Aorta (tissue), 5 donors: ENCODE measurements at regions not wholly inside any gene's neighbourhood (a gene's known extent, or its start where the extent isn't known, plus 50 kb on each side); places are given as distances from the start of the nearest gene placed in this dataset.
A peak's percentile ranks its signal among the peaks of the same experiment; 100 is the strongest.
"Not testable (repeated sequence)": the region's sequence is repeated elsewhere in the genome, so short reads cannot be mapped to it uniquely, and the experiment has no call there.

Experiments
- ATAC-seq: fragments of 200-7000 bp; cut with Tn5 transposase; one replicate; pipeline ENCODE4 v1.9.1; 2022; ENCODE audit warnings: moderate library complexity; ENCODE audit not compliant: low FRiP score
- DNase-seq, 2 donors: peaks; one replicate each; pipeline ENCODE4 v3.0.0-alpha.2; 2020
- H3K27ac ChIP-seq, 2 donors: one replicate each; pipeline ENCODE4 v1.5.1; 2013; ENCODE audit warnings: low read length in 2 of 2, mild to moderate bottlenecking in 2 of 2, moderate library complexity in 2 of 2, control low read depth in 1 of 2, inconsistent platforms in 1 of 2, low read depth in 1 of 2
- H3K27me3 ChIP-seq, 2 donors: one replicate each; pipeline ENCODE4 v1.6.1; 2013; ENCODE audit warnings: control low read depth in 1 of 2, low read length in 1 of 2, mild to moderate bottlenecking in 1 of 2, moderate library complexity in 1 of 2; ENCODE audit not compliant: insufficient read depth in 2 of 2, control insufficient read depth in 1 of 2
- H3K36me3 ChIP-seq, 2 donors: one replicate each; pipeline ENCODE4 v1.6.1; 2013; ENCODE audit warnings: control low read depth in 1 of 2, low read length in 1 of 2, mild to moderate bottlenecking in 1 of 2; ENCODE audit not compliant: insufficient read depth in 2 of 2, control insufficient read depth in 1 of 2
- H3K4me1 ChIP-seq, 2 donors: one replicate each; pipeline ENCODE4 v1.6.1; 2013; ENCODE audit warnings: low read length in 2 of 2, control low read depth in 1 of 2, mild to moderate bottlenecking in 1 of 2, moderate library complexity in 1 of 2; ENCODE audit not compliant: insufficient read depth in 2 of 2, control insufficient read depth in 1 of 2
- H3K4me3 ChIP-seq, 2 donors: one replicate each; pipeline ENCODE4 v1.5.1; 2013; ENCODE audit warnings: low read length in 2 of 2, control low read depth in 1 of 2, mild to moderate bottlenecking in 1 of 2
- H3K9me3 ChIP-seq: one replicate; pipeline ENCODE4 v1.6.1; 2013; ENCODE audit warnings: mild to moderate bottlenecking, low read length; ENCODE audit not compliant: control insufficient read depth
- WGBS, 2 donors: extraction: QIAGEN DNeasy Blood & Tissue Kit; methylation state at CpG; one replicate each; pipeline ENCODE4 v1.1.7; 2013; 5-methylcytosine and 5-hydroxymethylcytosine counted together
- intact Hi-C, 2 donors: fragments of 100-400 bp; cut with DNase I; formaldehyde crosslinking; loops; one replicate each; pipeline versions ENCODE4 v1.14.2 to v1.15.0; 2022
- donor health status: healthy with polysubstance abuse.
- donor health status: Bipolar disorder and iron deficiency.
- donor health status: DM: no; HTN: no; CAD: no.
- donor health status: DM: no; HTN: no; CAD: no.
- donor health status: DM: yes; HTN: yes; CAD: no.

- H3K4me1 ChIP-seq, H3K36me3 ChIP-seq, H3K9me3 ChIP-seq, ATAC-seq, H3K27me3 ChIP-seq, intact Hi-C loops, H3K27ac ChIP-seq, H3K4me3 ChIP-seq: not testable (repeated sequence)
- DNase-seq: peak in 1 of 2 donors; percentile 68
- WGBS, 2 donors: 91 to 92% methylated on average over 18 of the region's 18 CpGs
These were observed 172.0 kb upstream of the FOXD4L5 start for GRCh38 chr9:65456991-65457390.

- WGBS, 2 donors: 74 to 75% methylated on average over 17 to 18 of the region's 18 CpGs
- not testable (repeated sequence) for ATAC-seq
These were observed 171.0 kb upstream of the FOXD4L5 start for GRCh38 chr9:65455751-65456647.

GRCh38 chr9:65455136-65455535 is 170.1 kb upstream of the FOXD4L5 start:
- DNase-seq: peak in 1 of 2 donors; percentile 53
- H3K27me3 ChIP-seq: not testable (repeated sequence)

More at GRCh38 chr9:65455751-65456647, 171.0 kb upstream of the FOXD4L5 start:
- H3K4me3 ChIP-seq, H3K27ac ChIP-seq, H3K9me3 ChIP-seq, intact Hi-C loops, H3K4me1 ChIP-seq, H3K36me3 ChIP-seq, H3K27me3 ChIP-seq: not testable (repeated sequence)
- peak in 1 of 2 donors; percentile 47 for DNase-seq

GRCh38 chr9:65454666-65455065 is 169.7 kb upstream of the FOXD4L5 start:
- H3K9me3 ChIP-seq, ATAC-seq, DNase-seq, H3K27me3 ChIP-seq, intact Hi-C loops, H3K4me1 ChIP-seq, H3K36me3 ChIP-seq, H3K27ac ChIP-seq, H3K4me3 ChIP-seq: not testable (repeated sequence)
- WGBS, 2 donors: 79% methylated on average over 12 to 13 of the region's 13 CpGs

More at GRCh38 chr9:65455136-65455535, 170.1 kb upstream of the FOXD4L5 start:
- intact Hi-C loops, H3K36me3 ChIP-seq, H3K9me3 ChIP-seq, H3K4me1 ChIP-seq, H3K4me3 ChIP-seq, ATAC-seq, H3K27ac ChIP-seq: not testable (repeated sequence)
- 81 to 84% methylated on average over 13 of the region's 13 CpGs for WGBS, 2 donors

GRCh38 chr9:65454034-65454433 is 169.0 kb upstream of the FOXD4L5 start:
- DNase-seq: peak in 1 of 2 donors; percentile 37
- intact Hi-C loops: not testable (repeated sequence)

GRCh38 chr9:65449886-65450610 is 165.0 kb upstream of the FOXD4L5 start:
- DNase-seq: peak in 1 of 2 donors; percentile 55
- H3K27me3 ChIP-seq, H3K4me1 ChIP-seq, H3K4me3 ChIP-seq, ATAC-seq, H3K27ac ChIP-seq, H3K36me3 ChIP-seq, intact Hi-C loops, H3K9me3 ChIP-seq: not testable (repeated sequence)
- 67 to 70% methylated on average over 12 of the region's 12 CpGs for WGBS, 2 donors

More at GRCh38 chr9:65454034-65454433, 169.0 kb upstream of the FOXD4L5 start:
- ATAC-seq, H3K9me3 ChIP-seq, H3K36me3 ChIP-seq, H3K4me1 ChIP-seq, H3K4me3 ChIP-seq, H3K27ac ChIP-seq, H3K27me3 ChIP-seq: not testable (repeated sequence)
- WGBS, 2 donors: 54 to 60% methylated on average over 2 of the region's 2 CpGs

- ATAC-seq: no peak
- H3K4me3 ChIP-seq: no peak overlapping the region
- H3K4me1 ChIP-seq: no peaks in the 10 kb centered on the region
- intact Hi-C loops: no loop called here
- DNase-seq: peak in 1 of 2 donors; percentile 56
- 71% methylated on average over 5 to 6 of the region's 6 CpGs for WGBS, 2 donors
- peaks cover 1% of the 10 kb centered on the region for H3K9me3 ChIP-seq
- no peaks in the 10 kb centered on the region for H3K27me3 ChIP-seq
- no peak overlapping the region for H3K27ac ChIP-seq
- no peaks in the 10 kb centered on the region for H3K36me3 ChIP-seq
These were observed 164.4 kb upstream of the FOXD4L5 start for GRCh38 chr9:65449423-65449822.

GRCh38 chr9:65447146-65447545 is 162.1 kb upstream of the FOXD4L5 start:
- H3K4me3 ChIP-seq, H3K36me3 ChIP-seq, intact Hi-C loops, H3K9me3 ChIP-seq, H3K27me3 ChIP-seq, H3K27ac ChIP-seq, ATAC-seq, H3K4me1 ChIP-seq: not testable (repeated sequence)
- WGBS, 2 donors: 71 to 74% methylated on average over 5 to 7 of the region's 7 CpGs
- peak in 1 of 2 donors; percentile 27 for DNase-seq
